Fibroblast of lung (primary cell): ENCODE measurements at regions not wholly inside any gene's neighbourhood (a gene's known extent, or its start where the extent isn't known, plus 50 kb on each side); places are given as distances from the start of the nearest gene placed in this dataset.

ENCODE experiments used
- EZH2 ChIP-seq: IDR thresholded peaks from 2 replicates; pipeline ENCODE4 v1.5.1; 2012; ENCODE audit warnings: low read length, control low read depth, mild to moderate bottlenecking; ENCODE audit errors: missing control alignments
- TF ChIP-seq, protein P1 (sequence below), 2 donors: IDR thresholded peaks in 1 of 2; conservative IDR thresholded peaks in 1 of 2; 1 replicate in 1 of 2; 2 replicates in 1 of 2; pipeline ENCODE4 v1.5.1; 2011 to 2012; ENCODE audit warnings: low read length in 2 of 2, control low read depth in 1 of 2, inconsistent platforms in 1 of 2, low read depth in 1 of 2, mild to moderate bottlenecking in 1 of 2

GRCh38 chr6:1513215-1513780 is 96.4 kb upstream of the FOXC1 start:
- TF ChIP-seq, protein P1, sequence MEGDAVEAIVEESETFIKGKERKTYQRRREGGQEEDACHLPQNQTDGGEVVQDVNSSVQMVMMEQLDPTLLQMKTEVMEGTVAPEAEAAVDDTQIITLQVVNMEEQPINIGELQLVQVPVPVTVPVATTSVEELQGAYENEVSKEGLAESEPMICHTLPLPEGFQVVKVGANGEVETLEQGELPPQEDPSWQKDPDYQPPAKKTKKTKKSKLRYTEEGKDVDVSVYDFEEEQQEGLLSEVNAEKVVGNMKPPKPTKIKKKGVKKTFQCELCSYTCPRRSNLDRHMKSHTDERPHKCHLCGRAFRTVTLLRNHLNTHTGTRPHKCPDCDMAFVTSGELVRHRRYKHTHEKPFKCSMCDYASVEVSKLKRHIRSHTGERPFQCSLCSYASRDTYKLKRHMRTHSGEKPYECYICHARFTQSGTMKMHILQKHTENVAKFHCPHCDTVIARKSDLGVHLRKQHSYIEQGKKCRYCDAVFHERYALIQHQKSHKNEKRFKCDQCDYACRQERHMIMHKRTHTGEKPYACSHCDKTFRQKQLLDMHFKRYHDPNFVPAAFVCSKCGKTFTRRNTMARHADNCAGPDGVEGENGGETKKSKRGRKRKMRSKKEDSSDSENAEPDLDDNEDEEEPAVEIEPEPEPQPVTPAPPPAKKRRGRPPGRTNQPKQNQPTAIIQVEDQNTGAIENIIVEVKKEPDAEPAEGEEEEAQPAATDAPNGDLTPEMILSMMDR (conservative IDR thresholded peaks at IDR 0.05 in 1 of 2, IDR thresholded peaks at IDR 0.05 in 1 of 2; ENCODE audit: low read depth in 1 of 2, low read length in 2 of 2) = no peak
- no peak for TF ChIP-seq EZH2
